SU-DHL-6 (cell line): ENCODE measurements at regions not wholly inside any gene's neighbourhood (a gene's known extent, or its start where the extent isn't known, plus 50 kb on each side); places are given as distances from the start of the nearest gene placed in this dataset.

Experiments
- EZH2phosphoT487 ChIP-seq: fragments of 200-600 bp; sonication (generic), shearing (Covaris generic); conservative IDR thresholded peaks from 2 replicates; pipeline ENCODE4 v1.6.1; 2018; ENCODE audit warnings: mild to moderate bottlenecking, antibody characterized with exemption, low read length, moderate library complexity, mixed read lengths
- TF ChIP-seq, protein P1 (sequence below): fragments of 200-600 bp; sonication (generic); IDR thresholded peaks from one replicate; pipeline ENCODE4 v1.5.1; 2017; ENCODE audit warnings: antibody characterized with exemption, mild to moderate bottlenecking, low read length, moderate library complexity; ENCODE audit not compliant: insufficient read depth, poor library complexity, severe bottlenecking

DNA sequence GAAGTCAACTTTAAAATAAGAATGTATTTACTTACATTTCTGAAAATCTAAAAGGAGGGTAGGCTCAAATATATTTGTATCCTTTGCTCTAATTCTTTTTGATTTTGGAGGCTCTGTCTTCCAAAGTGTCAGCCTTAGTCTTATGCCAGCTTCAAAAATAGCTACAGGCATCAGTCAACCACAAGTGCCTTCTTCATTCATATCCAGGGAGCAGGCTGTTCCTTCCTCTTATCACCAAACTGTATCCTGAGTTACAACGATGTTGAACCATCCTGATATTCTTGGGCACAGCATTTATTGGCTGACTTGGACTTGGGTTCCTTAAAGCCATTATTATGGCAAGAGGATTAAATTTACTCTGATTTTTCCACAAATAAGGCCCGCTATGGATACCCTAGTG is 1161.3 kb downstream of the PCDH17 start:
- TF ChIP-seq, protein P1, sequence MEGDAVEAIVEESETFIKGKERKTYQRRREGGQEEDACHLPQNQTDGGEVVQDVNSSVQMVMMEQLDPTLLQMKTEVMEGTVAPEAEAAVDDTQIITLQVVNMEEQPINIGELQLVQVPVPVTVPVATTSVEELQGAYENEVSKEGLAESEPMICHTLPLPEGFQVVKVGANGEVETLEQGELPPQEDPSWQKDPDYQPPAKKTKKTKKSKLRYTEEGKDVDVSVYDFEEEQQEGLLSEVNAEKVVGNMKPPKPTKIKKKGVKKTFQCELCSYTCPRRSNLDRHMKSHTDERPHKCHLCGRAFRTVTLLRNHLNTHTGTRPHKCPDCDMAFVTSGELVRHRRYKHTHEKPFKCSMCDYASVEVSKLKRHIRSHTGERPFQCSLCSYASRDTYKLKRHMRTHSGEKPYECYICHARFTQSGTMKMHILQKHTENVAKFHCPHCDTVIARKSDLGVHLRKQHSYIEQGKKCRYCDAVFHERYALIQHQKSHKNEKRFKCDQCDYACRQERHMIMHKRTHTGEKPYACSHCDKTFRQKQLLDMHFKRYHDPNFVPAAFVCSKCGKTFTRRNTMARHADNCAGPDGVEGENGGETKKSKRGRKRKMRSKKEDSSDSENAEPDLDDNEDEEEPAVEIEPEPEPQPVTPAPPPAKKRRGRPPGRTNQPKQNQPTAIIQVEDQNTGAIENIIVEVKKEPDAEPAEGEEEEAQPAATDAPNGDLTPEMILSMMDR: no peak
- TF ChIP-seq EZH2phosphoT487: no peak
